Small intestine (tissue), 7 donors: ENCODE measurements at regions not wholly inside any gene's neighbourhood (a gene's known extent, or its start where the extent isn't known, plus 50 kb on each side); places are given as distances from the start of the nearest gene placed in this dataset.

Source experiments
- DNase-seq, 2 donors: peaks; one replicate each; pipeline versions ENCODE4 v3.0.0 to v3.0.0-alpha.2; 2013
- FAIRE-seq: peaks from 2 replicates; lab custom pipeline; 2012; peaks lifted over from hg19 to GRCh38; lab: Jason Lieb, UNC
- H3K27ac ChIP-seq, 3 donors: one replicate each; pipeline ENCODE4 v1.5.1; 2013; ENCODE audit warnings: low read length in 2 of 3, mild to moderate bottlenecking in 2 of 3, control low read depth in 1 of 3, inconsistent platforms in 1 of 3, low read depth in 1 of 3, moderate library complexity in 1 of 3
- H3K27me3 ChIP-seq, 3 donors: one replicate each; pipeline ENCODE4 v1.6.1; 2013; ENCODE audit warnings: low read length in 3 of 3, inconsistent platforms in 1 of 3; ENCODE audit not compliant: control insufficient read depth in 3 of 3, insufficient read depth in 3 of 3
- H3K36me3 ChIP-seq, 3 donors: one replicate each; pipeline ENCODE4 v1.6.1; 2013; ENCODE audit warnings: low read length in 3 of 3, inconsistent platforms in 1 of 3, low read depth in 1 of 3, mild to moderate bottlenecking in 1 of 3, moderate library complexity in 1 of 3; ENCODE audit not compliant: control insufficient read depth in 3 of 3, insufficient read depth in 2 of 3
- H3K4me1 ChIP-seq, 3 donors: one replicate each; pipeline ENCODE4 v1.6.1; 2013; ENCODE audit warnings: low read length in 2 of 3, inconsistent platforms in 1 of 3, low read depth in 1 of 3, mild to moderate bottlenecking in 1 of 3, moderate library complexity in 1 of 3; ENCODE audit not compliant: control insufficient read depth in 3 of 3, insufficient read depth in 2 of 3
- H3K4me3 ChIP-seq, 3 donors: one replicate each; pipeline ENCODE4 v1.5.1; 2013; ENCODE audit warnings: low read length in 3 of 3, control low read depth in 1 of 3, inconsistent platforms in 1 of 3, low read depth in 1 of 3, mild to moderate bottlenecking in 1 of 3, moderate library complexity in 1 of 3
- H3K9me3 ChIP-seq, 2 donors: one replicate each; pipeline ENCODE4 v1.6.1; 2013; ENCODE audit warnings: low read depth in 1 of 2, low read length in 1 of 2; ENCODE audit not compliant: control insufficient read depth in 2 of 2, insufficient read depth in 1 of 2
- WGBS, 3 donors: extraction: QIAGEN DNeasy Blood & Tissue Kit; methylation state at CpG; one replicate each; pipeline ENCODE4 v1.1.7; 2013; 5-methylcytosine and 5-hydroxymethylcytosine counted together
- donor health status: healthy with polysubstance abuse.
- donor health status: control.
- donor health status: control.
- donor health status: Bipolar disorder and iron deficiency.
- donor health status: healthy.

DNA sequence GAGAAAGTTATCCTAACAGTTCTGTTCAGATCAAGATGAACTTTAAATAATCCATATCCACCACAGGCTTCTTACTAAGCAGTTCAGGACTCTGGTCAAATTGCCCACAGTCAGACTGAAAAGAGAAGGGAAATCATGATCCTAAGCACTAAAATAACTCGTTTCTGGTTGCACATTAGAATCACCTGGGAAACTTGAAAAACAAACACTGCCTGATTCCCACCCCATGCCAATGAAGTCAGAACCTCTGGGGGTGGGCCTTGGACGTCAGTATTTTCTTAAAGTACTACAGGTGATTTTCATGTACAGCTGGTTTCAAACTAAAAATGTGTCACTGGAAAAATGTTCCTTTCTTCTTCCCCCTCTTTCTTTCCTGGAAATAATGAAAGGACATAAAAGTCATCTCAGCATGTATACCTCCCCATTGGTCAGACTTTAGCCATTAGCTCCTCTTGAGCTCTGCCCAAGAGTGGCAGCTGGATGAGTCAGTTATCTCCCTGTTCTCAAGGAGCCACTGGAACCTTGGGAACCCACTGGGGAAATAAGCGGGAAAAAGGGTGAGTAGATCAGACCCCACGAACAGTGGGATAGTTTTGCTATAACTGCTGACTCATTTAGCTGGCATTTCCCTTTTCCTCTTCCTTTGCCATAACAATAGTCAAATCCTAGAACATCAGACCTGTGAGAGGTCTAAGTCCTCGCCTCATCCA, 75.3 kb upstream of the IL6 start:
- H3K4me3 ChIP-seq: no peak overlapping the region
- H3K27ac ChIP-seq: no peak overlapping the region
- H3K9me3 ChIP-seq: peaks cover 0 to 11% of the 10 kb centered on the region in 2 donors
- WGBS, 3 donors: 60 to 66% (median 61%) methylated on average over 5 of the region's 5 CpGs
- DNase-seq (no peak), FAIRE-seq (no peak)
- H3K36me3 ChIP-seq: no peaks in the 10 kb centered on the region
- no peaks in the 10 kb centered on the region for H3K4me1 ChIP-seq
- H3K27me3 ChIP-seq: peaks cover 0 to 3% (median 0%) of the 10 kb centered on the region in 3 donors

DNA sequence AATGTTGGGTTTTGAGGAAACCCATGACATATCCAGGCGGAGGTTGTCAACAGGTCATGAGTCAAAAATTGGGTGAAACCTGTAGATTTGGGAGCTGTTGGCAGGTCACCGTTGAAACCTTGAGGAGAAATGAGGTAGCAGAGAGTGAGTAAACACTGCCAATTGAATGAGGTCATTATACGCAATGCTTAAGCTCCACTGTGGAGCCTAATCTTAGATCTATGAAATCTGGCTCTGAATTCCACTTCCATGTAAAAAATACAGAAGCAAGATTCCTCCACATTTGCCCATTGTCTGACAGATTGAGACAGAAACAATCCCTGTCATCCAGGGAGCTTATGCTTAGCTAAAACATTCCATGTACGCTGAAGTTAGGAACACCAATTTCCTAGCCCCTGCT, 76.0 kb upstream of the IL6 start:
- peaks cover 0 to 3% (median 0%) of the 10 kb centered on the region in 3 donors for H3K27me3 ChIP-seq
- H3K9me3 ChIP-seq: peaks cover 4 to 18% of the 10 kb centered on the region in 2 donors
- no peaks in the 10 kb centered on the region for H3K4me1 ChIP-seq
- H3K4me3 ChIP-seq: no peak overlapping the region
- H3K36me3 ChIP-seq: no peaks in the 10 kb centered on the region
- DNase-seq (no peak), FAIRE-seq (no peak)
- no peak overlapping the region for H3K27ac ChIP-seq
- WGBS, 3 donors: 86 to 93% (median 88%) methylated on average over 4 of the region's 4 CpGs

DNA sequence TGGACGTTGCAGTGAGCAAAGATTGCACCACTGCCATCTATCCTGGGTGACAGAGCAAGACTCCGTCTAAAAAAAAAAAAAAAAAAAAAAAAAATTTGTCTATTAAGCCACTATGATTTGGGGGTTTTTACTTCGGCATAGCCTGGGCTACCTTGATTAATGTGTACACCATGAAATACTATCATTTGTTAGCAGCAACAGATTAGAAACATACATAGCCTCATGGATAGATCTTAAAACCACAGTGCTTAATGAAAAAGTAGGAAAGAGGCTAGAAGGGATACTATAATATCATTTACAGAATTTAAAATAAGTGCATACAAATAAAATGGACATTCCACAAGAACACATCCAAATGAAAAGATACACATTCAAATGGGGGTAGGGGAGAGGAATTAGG, 77.3 kb upstream of the IL6 start:
- WGBS, 3 donors: 73 to 84% (median 80%) methylated on average over 2 to 3 of the region's 3 CpGs
- no peak overlapping the region for H3K4me3 ChIP-seq
- FAIRE-seq: no peak
- H3K4me1 ChIP-seq: no peaks in the 10 kb centered on the region
- H3K36me3 ChIP-seq: no peaks in the 10 kb centered on the region
- peaks cover 4 to 18% of the 10 kb centered on the region in 2 donors for H3K9me3 ChIP-seq
- DNase-seq: no peak
- peaks cover 0 to 3% (median 0%) of the 10 kb centered on the region in 3 donors for H3K27me3 ChIP-seq
- no peak overlapping the region for H3K27ac ChIP-seq

DNA sequence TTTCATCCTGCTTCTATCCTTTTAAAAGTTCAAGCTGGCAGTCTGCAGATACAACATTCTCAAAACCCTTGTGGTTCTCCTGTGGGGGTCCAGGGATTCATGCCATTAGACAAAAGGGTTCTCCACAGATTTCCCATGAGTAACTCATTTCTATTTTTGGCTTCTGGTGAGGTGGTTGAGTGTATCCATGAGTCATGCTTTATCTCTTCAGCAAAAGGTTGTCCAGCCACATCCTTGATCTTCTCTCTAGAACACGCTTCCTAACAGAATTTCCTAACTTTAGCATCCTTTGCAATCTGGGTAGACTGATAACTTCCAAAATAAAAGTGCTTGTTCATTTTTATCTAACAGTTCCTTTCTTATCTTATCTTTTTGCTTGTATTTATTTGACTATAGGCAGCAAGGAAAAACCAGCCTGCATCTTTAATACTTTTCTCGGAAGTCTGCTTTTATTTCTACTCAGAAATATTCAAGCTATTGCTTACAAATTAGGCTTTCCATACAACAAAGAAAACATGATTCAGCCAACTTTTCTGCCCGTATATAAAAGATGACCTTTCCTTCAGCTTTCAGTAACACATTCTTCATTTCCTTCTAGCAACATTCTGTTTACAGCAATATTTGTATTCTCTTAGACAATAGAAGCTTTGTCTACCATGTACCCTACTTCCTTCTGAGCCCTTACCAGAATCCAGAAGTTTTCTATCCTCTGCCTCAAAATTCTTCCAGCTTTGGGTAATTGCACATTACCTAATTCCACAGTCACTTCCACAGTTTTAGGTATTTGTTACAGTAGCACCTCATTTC, 79.3 kb upstream of the IL6 start:
- Histone ChIP-seq H3K27me3 (peaks cover 0 to 3% (median 0%) of the 10 kb centered on the region in 3 donors), H3K4me1 (no peaks in the 10 kb centered on the region), H3K9me3 (peaks cover 4 to 21% of the 10 kb centered on the region in 2 donors), H3K27ac (no peak overlapping the region), H3K4me3 (no peak overlapping the region), H3K36me3 (no peaks in the 10 kb centered on the region)
- no peak for FAIRE-seq
- 23 to 70% (median 44%) methylated on average over 3 of the region's 3 CpGs for WGBS, 3 donors
- DNase-seq: no peak

DNA sequence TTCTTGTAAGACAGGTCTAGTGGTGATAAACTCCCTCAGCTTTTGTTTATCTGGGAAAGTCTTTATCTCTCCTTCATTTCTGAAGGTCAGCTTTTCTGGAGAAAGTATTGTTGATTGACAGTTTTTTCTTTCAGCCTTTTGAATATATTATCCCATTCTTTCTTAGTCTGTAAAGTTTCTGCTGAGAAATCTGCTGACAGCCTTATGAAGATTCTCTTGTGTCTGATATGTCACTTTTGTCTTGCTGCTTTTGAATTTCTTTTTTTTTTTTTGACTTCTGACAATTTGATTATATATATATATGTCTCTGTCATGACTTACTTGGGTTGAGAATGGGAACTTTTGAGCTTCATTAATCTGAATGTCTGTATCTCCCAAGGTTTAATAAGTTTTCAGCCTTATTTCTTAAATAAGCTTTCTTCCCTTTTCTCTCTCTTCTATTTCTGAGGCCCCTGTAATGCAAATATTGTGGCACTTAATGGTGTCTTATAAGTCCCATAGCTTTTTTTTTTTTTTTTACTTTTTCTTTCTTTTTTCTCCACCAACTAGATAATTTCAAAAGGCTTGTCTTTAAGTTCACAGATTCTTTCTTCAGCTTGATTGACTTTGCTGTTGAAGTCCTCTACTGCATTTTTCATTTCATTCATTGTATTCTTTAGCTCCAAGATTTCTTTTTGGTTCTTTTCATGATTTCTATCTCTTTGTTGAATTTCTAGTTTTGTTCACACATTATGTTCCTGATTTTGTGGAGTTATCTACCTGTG, 81.4 kb upstream of the IL6 start:
- DNase-seq (no peak), FAIRE-seq (no peak)
- Histone ChIP-seq H3K36me3 (no peaks in the 10 kb centered on the region), H3K4me3 (no peak overlapping the region), H3K4me1 (no peaks in the 10 kb centered on the region), H3K27ac (no peak overlapping the region), H3K27me3 (peaks cover 0 to 3% (median 0%) of the 10 kb centered on the region in 3 donors), H3K9me3 (peaks cover 4 to 21% of the 10 kb centered on the region in 2 donors)

DNA sequence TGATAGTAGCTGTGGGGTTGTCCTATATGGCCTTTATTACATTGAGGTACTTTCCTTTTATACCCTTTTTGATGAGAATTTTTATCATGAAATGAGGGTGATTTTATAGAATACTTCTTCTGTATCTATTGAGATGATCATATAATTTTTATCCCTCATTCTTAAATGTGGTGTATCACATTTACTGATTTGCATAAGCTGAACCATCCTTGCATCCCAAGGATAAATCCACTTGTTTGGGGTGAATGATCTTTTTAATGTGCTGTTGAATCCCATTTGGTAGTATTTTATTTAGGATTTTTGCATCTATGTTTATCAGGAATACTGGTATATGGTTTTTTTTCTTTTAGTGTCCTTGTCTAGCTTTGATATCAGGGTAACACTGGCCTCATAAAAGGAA, 84.5 kb upstream of the IL6 start:
- H3K9me3 ChIP-seq: peaks cover 4 to 18% of the 10 kb centered on the region in 2 donors
- H3K4me1 ChIP-seq: no peaks in the 10 kb centered on the region
- H3K27me3 ChIP-seq: peaks cover 0 to 3% (median 0%) of the 10 kb centered on the region in 3 donors
- DNase-seq (no peak), FAIRE-seq (no peak)
- H3K4me3 ChIP-seq: no peak overlapping the region
- no peak overlapping the region for H3K27ac ChIP-seq
- H3K36me3 ChIP-seq: no peaks in the 10 kb centered on the region

DNA sequence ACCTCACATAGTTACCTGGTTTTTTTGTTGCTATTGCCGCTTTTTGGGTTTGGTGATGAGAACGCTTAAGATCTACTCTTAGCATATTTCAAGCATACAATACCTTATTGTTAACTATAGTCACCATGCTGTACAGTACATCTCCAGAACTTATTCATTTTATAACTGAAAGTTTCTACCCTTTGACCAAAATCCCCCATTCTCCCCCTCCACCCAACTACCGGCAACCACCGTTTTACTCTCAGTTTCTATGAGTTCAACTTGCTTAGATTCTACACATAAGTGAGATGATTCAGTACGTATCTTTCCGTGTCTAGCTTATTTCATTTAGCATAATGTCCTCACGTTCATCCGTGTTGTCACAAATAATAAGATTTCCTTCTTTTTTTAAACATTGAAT, 86.7 kb upstream of the IL6 start:
- no peak overlapping the region for H3K4me3 ChIP-seq
- 73 to 85% (median 82%) methylated on average over 8 of the region's 8 CpGs for WGBS, 3 donors
- FAIRE-seq (no peak), DNase-seq (no peak)
- no peaks in the 10 kb centered on the region for H3K4me1 ChIP-seq
- H3K36me3 ChIP-seq: no peaks in the 10 kb centered on the region
- H3K27me3 ChIP-seq: no peaks in the 10 kb centered on the region
- peaks cover 0 to 4% of the 10 kb centered on the region in 2 donors for H3K9me3 ChIP-seq
- no peak overlapping the region for H3K27ac ChIP-seq

DNA sequence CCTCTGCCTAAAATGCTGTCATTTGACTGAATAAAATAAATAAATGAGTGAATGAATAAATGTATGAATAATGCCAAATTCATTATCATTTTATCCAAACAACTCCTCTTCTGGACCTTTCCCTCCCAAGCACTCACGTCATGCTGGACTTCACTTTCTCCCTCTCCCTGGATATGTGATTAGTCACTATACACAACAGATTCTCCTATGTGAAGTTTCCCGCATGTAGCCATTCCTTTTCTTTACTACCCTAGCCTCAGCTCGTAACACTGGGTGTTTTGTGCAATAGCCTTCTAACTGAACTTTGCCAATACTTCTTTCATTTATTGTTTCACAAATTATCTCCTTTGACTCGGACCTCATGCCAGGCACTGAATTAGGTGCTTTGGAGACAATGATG, 87.6 kb upstream of the IL6 start:
- DNase-seq (no peak), FAIRE-seq (no peak)
- no peaks in the 10 kb centered on the region for H3K27me3 ChIP-seq
- 68 to 80% (median 77%) methylated on average over 4 of the region's 4 CpGs for WGBS, 3 donors
- H3K27ac ChIP-seq: no peak overlapping the region
- peaks cover 0 to 1% of the 10 kb centered on the region in 2 donors for H3K9me3 ChIP-seq
- H3K36me3 ChIP-seq: no peaks in the 10 kb centered on the region
- H3K4me1 ChIP-seq: no peaks in the 10 kb centered on the region
- H3K4me3 ChIP-seq: no peak overlapping the region
